SKM-1 (cell line): ENCODE measurements at regions not wholly inside any gene's neighbourhood (a gene's known extent, or its start where the extent isn't known, plus 50 kb on each side); places are given as distances from the start of the nearest gene placed in this dataset.

Source experiments
- DNase-seq: peaks from one replicate; lab custom pipeline; 2025; ENCODE audit not compliant: unreplicated experiment; lab: John Stamatoyannopoulos, UW

- DNase-seq, result no peak
Measured at GRCh38 chr15:61541516-61541915, 312.4 kb upstream of the RORA start.

GRCh38 chr15:61537337-61537736, 308.2 kb upstream of the RORA start:
- DNase-seq, result no peak

GRCh38 chr15:61534986-61535385, 305.9 kb upstream of the RORA start:
- DNase-seq, result no peak

- no peak for DNase-seq
Measured at GRCh38 chr15:61530769-61531168, 301.7 kb upstream of the RORA start.

- no peak for DNase-seq
Measured at GRCh38 chr15:61528581-61528910, 299.4 kb upstream of the RORA start.

- DNase-seq, result no peak
Measured at GRCh38 chr15:61527836-61528580, 298.9 kb upstream of the RORA start.

- DNase-seq, result no peak
Measured at GRCh38 chr15:61524545-61524944, 295.4 kb upstream of the RORA start.

- no peak for DNase-seq
Measured at GRCh38 chr15:61524086-61524485, 295.0 kb upstream of the RORA start.

GRCh38 chr15:61522411-61522810, 293.3 kb upstream of the RORA start:
- no peak for DNase-seq

- DNase-seq, result no peak
Measured at GRCh38 chr15:61521953-61522352, 292.9 kb upstream of the RORA start.

GRCh38 chr15:61519296-61519695, 290.2 kb upstream of the RORA start:
- no peak for DNase-seq

- DNase-seq, result no peak
Measured at GRCh38 chr15:61518191-61518950, 289.3 kb upstream of the RORA start.

- no peak for DNase-seq
Measured at GRCh38 chr15:61517776-61518175, 288.7 kb upstream of the RORA start.

GRCh38 chr15:61517335-61517734, 288.2 kb upstream of the RORA start:
- DNase-seq, result no peak

- DNase-seq, result no peak
Measured at GRCh38 chr15:61511756-61512155, 282.7 kb upstream of the RORA start.

- DNase-seq, result no peak
Measured at GRCh38 chr15:61511089-61511488, 282.0 kb upstream of the RORA start.

GRCh38 chr15:61509327-61509840, 280.3 kb upstream of the RORA start:
- DNase-seq, result no peak

- no peak for DNase-seq
Measured at GRCh38 chr15:61503383-61503969, 274.4 kb upstream of the RORA start.

- DNase-seq, result no peak
Measured at GRCh38 chr15:61501815-61502389, 272.8 kb upstream of the RORA start.

- DNase-seq, result no peak
Measured at GRCh38 chr15:61500951-61501620, 272.0 kb upstream of the RORA start.

GRCh38 chr15:61500523-61500922, 271.4 kb upstream of the RORA start:
- DNase-seq, result no peak
